ENCODE measurements at regions not wholly inside any gene's neighbourhood (a gene's known extent, or its start where the extent isn't known, plus 50 kb on each side); places are given as distances from the start of the nearest gene placed in this dataset.

DNA sequence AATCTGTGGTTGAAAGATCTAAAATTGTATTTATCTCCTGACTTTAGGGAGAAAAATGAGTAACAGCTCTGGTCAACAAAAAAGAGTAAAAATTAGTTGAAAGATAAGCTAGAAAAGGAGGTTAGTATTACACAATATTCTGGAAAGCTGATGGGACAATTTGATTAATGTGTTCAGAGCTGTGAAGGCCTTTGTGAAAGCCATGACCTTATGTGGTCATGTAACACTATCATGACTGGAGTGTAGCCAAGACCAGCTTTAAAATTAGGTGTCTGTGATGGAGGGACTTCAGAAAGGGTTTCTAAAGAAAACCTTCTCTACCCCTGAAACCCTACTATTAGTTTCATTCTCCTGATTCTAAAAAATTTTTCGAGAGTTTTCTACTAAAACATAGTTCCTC lies 127.2 kb downstream of the NFKBIZ start:
- no peak overlapping the region for H3K27ac ChIP-seq (ENCODE audit: low read depth, low read length)
- no peaks in the 10 kb centered on the region for H3K4me1 ChIP-seq (ENCODE audit: insufficient read depth, low read length)
- no peak overlapping the region for H2AFZ ChIP-seq (ENCODE audit: low read length)
- H3K27me3 ChIP-seq (ENCODE audit: insufficient read depth, low read length), result no peaks in the 10 kb centered on the region
- H3K4me2 ChIP-seq (ENCODE audit: insufficient read depth, low read length), result no peak overlapping the region
- H4K20me1 ChIP-seq (ENCODE audit: insufficient read depth, low read length), result no peaks in the 10 kb centered on the region
- H3K9me3 ChIP-seq (ENCODE audit: low read depth, low read length), result no peaks in the 10 kb centered on the region
- DNase-seq (ENCODE audit: insufficient read length, low spot score, missing footprints), result no peak
- TF ChIP-seq, protein P1, sequence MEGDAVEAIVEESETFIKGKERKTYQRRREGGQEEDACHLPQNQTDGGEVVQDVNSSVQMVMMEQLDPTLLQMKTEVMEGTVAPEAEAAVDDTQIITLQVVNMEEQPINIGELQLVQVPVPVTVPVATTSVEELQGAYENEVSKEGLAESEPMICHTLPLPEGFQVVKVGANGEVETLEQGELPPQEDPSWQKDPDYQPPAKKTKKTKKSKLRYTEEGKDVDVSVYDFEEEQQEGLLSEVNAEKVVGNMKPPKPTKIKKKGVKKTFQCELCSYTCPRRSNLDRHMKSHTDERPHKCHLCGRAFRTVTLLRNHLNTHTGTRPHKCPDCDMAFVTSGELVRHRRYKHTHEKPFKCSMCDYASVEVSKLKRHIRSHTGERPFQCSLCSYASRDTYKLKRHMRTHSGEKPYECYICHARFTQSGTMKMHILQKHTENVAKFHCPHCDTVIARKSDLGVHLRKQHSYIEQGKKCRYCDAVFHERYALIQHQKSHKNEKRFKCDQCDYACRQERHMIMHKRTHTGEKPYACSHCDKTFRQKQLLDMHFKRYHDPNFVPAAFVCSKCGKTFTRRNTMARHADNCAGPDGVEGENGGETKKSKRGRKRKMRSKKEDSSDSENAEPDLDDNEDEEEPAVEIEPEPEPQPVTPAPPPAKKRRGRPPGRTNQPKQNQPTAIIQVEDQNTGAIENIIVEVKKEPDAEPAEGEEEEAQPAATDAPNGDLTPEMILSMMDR (IDR thresholded peaks at IDR 0.05; ENCODE audit: extremely low read depth, low read depth, low read length), result no peak
- no peaks in the 10 kb centered on the region for H3K36me3 ChIP-seq (ENCODE audit: insufficient read depth, low read length)
- H3K79me2 ChIP-seq (ENCODE audit: insufficient read depth, low read length), result no peaks in the 10 kb centered on the region
- no peak overlapping the region for H3K4me3 ChIP-seq (ENCODE audit: insufficient read depth, low read length)

DNA sequence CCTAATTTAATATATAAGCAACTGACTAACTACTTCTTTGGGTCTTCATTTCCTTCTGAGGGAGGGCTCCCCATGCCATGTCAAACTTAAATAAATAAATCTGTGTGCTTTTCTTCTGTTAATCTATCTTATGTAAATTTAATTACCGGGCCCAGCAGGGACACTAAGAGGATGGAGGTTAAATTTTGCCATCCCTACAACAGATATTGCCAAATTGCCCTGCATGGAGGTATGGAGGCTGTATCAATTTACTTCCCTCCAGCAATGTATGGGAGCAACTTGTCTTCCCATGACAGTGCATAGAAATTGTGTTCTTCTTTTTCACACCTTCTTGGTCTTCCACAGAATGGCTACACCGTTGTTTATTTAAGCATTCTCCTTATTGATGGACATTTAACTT lies 129.0 kb downstream of the NFKBIZ start:
- H2AFZ ChIP-seq (ENCODE audit: low read length), result no peak overlapping the region

DNA sequence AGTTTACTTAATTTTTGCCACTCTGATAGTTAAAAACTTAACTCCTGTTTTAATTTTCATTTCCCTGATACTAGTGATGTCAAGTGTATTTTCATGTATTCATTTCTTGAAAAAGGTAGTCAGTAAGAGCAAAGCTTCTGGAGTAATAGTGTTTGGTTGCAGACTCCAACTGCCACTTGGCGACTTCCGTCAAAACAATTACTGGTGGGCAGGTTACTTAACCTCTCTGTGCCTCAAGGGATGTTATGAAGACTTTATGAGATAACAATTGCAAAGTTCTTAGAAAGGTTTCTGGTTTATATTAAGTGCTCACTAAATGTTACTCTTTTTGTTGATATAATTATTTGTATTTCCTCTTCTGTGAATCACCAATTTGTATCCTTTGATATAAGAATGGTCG lies 129.7 kb downstream of the NFKBIZ start:
- TF ChIP-seq, protein P1 (IDR thresholded peaks at IDR 0.05; ENCODE audit: extremely low read depth, low read depth, low read length), result no peak
- H3K4me1 ChIP-seq (ENCODE audit: insufficient read depth, low read length), result no peaks in the 10 kb centered on the region
- H3K4me3 ChIP-seq (ENCODE audit: insufficient read depth, low read length), result no peak overlapping the region

More for the DNA sequence above, 129.0 kb downstream of the NFKBIZ start:
- H3K27me3 ChIP-seq (ENCODE audit: insufficient read depth, low read length), result no peaks in the 10 kb centered on the region
- H3K4me3 ChIP-seq (ENCODE audit: insufficient read depth, low read length), result no peak overlapping the region
- H3K9me3 ChIP-seq (ENCODE audit: low read depth, low read length), result no peaks in the 10 kb centered on the region
- H3K4me2 ChIP-seq (ENCODE audit: insufficient read depth, low read length), result no peak overlapping the region
- TF ChIP-seq, protein P1 (IDR thresholded peaks at IDR 0.05; ENCODE audit: extremely low read depth, low read depth, low read length), result no peak
- H3K27ac ChIP-seq (ENCODE audit: low read depth, low read length), result no peak overlapping the region
- H4K20me1 ChIP-seq (ENCODE audit: insufficient read depth, low read length), result no peaks in the 10 kb centered on the region
- no peaks in the 10 kb centered on the region for H3K36me3 ChIP-seq (ENCODE audit: insufficient read depth, low read length)
- H3K4me1 ChIP-seq (ENCODE audit: insufficient read depth, low read length), result no peaks in the 10 kb centered on the region
- no peak for DNase-seq (ENCODE audit: insufficient read length, low spot score, missing footprints)
- no peaks in the 10 kb centered on the region for H3K79me2 ChIP-seq (ENCODE audit: insufficient read depth, low read length)

DNA sequence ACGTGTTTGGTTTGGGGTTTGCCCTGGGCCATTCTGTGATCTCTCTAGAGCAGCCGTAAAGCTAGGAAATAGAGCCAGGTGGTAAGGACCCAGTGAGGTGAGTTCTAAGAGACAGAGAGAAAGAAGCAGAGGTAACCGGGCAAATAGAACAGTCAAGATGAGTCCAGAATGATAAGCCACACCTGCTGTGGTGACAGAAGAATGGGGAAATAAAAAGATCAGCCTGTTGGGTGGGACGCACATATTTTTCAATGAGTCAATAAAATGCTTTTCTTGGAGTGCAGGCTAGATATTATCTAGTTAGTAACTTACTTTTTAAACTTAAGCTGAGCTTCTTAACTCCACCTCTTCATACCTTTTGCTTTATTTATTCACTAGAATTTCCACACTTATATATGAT lies 135.0 kb downstream of the NFKBIZ start:
- no peak overlapping the region for H3K4me2 ChIP-seq (ENCODE audit: insufficient read depth, low read length)
- no peaks in the 10 kb centered on the region for H3K79me2 ChIP-seq (ENCODE audit: insufficient read depth, low read length)
- no peaks in the 10 kb centered on the region for H3K27me3 ChIP-seq (ENCODE audit: insufficient read depth, low read length)
- H4K20me1 ChIP-seq (ENCODE audit: insufficient read depth, low read length), result no peaks in the 10 kb centered on the region
- H3K4me1 ChIP-seq (ENCODE audit: insufficient read depth, low read length), result no peaks in the 10 kb centered on the region
- H3K27ac ChIP-seq (ENCODE audit: low read depth, low read length), result no peak overlapping the region
- TF ChIP-seq, protein P1 (IDR thresholded peaks at IDR 0.05; ENCODE audit: extremely low read depth, low read depth, low read length), result no peak
- H3K4me3 ChIP-seq (ENCODE audit: insufficient read depth, low read length), result no peak overlapping the region
- H3K36me3 ChIP-seq (ENCODE audit: insufficient read depth, low read length), result no peaks in the 10 kb centered on the region
- no peaks in the 10 kb centered on the region for H3K9me3 ChIP-seq (ENCODE audit: low read depth, low read length)
- DNase-seq (ENCODE audit: insufficient read length, low spot score, missing footprints), result no peak
- no peak overlapping the region for H2AFZ ChIP-seq (ENCODE audit: low read length)

More for the DNA sequence above, 129.7 kb downstream of the NFKBIZ start:
- H3K4me2 ChIP-seq (ENCODE audit: insufficient read depth, low read length), result no peak overlapping the region
- no peak for DNase-seq (ENCODE audit: insufficient read length, low spot score, missing footprints)
- no peak overlapping the region for H2AFZ ChIP-seq (ENCODE audit: low read length)
- no peaks in the 10 kb centered on the region for H3K27me3 ChIP-seq (ENCODE audit: insufficient read depth, low read length)
- no peaks in the 10 kb centered on the region for H3K36me3 ChIP-seq (ENCODE audit: insufficient read depth, low read length)
- no peaks in the 10 kb centered on the region for H3K79me2 ChIP-seq (ENCODE audit: insufficient read depth, low read length)
- H4K20me1 ChIP-seq (ENCODE audit: insufficient read depth, low read length), result no peaks in the 10 kb centered on the region
- H3K9me3 ChIP-seq (ENCODE audit: low read depth, low read length), result no peaks in the 10 kb centered on the region
- H3K27ac ChIP-seq (ENCODE audit: low read depth, low read length), result no peak overlapping the region
